Activated T-helper 2 cell treated with anti-CD3 and anti-CD28 coated beads, Interferon-gamma antibody, Interleukin-2, Interleukin-4, amounts not matched to agents 10 μg/mL and 5 μg/mL and 100 μg/mL, durations not matched to agents 14 hours and 24 hours and 36 hours (primary cell): ENCODE measurements at regions not wholly inside any gene's neighbourhood (a gene's known extent, or its start where the extent isn't known, plus 50 kb on each side); places are given as distances from the start of the nearest gene placed in this dataset.
A peak's percentile ranks its signal among the peaks of the same experiment; 100 is the strongest.
"Not testable (repeated sequence)": the region's sequence is repeated elsewhere in the genome, so short reads cannot be mapped to it uniquely, and the experiment has no call there.

Source experiments
- DNase-seq: peaks from one replicate; pipeline ENCODE4 v3.0.0; 2021; ENCODE audit warnings: low spot score
- H3K27ac Mint-ChIP-seq: one replicate; pipeline ENCODE4 v1.8.0; 2021; ENCODE audit warnings: mixed read lengths
- H3K27me3 Mint-ChIP-seq: one replicate; pipeline ENCODE4 v1.8.0; 2021; ENCODE audit warnings: low read depth, mixed read lengths
- H3K36me3 Mint-ChIP-seq: one replicate; pipeline ENCODE4 v1.8.0; 2021; ENCODE audit warnings: low read depth, mixed read lengths
- H3K4me1 Mint-ChIP-seq: one replicate; pipeline ENCODE4 v1.8.0; 2021; ENCODE audit warnings: low read depth, mixed read lengths
- H3K4me3 Mint-ChIP-seq: one replicate; pipeline ENCODE4 v1.8.0; 2021; ENCODE audit warnings: low read depth, mild to moderate bottlenecking, moderate library complexity, mixed read lengths
- H3K9me3 Mint-ChIP-seq: one replicate; pipeline ENCODE4 v1.8.0; 2021; ENCODE audit warnings: mixed read lengths
- intact Hi-C: fragments of 100-400 bp; cut with micrococcal nuclease; formaldehyde crosslinking; loops from one replicate; pipeline ENCODE4 v1.15.1; 2023

DNA sequence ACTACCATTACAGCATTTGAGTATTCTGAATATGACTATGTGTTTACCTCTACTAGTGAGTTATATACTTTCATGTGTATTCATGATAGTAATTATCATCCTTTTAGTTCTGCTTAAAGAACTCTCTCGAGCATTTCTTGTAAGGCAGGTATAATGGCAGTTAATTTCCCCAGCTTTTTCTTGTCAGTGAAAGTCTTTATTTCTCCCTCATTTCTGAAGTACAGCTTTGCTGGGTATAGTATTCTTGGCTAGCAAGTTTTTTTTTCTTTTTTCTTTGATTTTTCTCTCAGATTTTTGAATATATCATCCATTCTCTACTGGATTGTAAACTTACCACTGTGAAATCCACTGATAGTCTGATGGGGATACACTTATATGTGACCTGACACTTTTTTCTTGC lies 165.9 kb upstream of the ARHGAP5 start:
- no peaks in the 10 kb centered on the region for H3K4me1 Mint-ChIP-seq
- no peaks in the 10 kb centered on the region for H3K27me3 Mint-ChIP-seq
- H3K4me3 Mint-ChIP-seq, result no peak overlapping the region
- DNase-seq, result no peak
- peaks cover 14% of the 10 kb centered on the region for H3K9me3 Mint-ChIP-seq
- intact Hi-C loops, result no loop called here
- no peaks in the 10 kb centered on the region for H3K36me3 Mint-ChIP-seq
- H3K27ac Mint-ChIP-seq, result no peak overlapping the region

DNA sequence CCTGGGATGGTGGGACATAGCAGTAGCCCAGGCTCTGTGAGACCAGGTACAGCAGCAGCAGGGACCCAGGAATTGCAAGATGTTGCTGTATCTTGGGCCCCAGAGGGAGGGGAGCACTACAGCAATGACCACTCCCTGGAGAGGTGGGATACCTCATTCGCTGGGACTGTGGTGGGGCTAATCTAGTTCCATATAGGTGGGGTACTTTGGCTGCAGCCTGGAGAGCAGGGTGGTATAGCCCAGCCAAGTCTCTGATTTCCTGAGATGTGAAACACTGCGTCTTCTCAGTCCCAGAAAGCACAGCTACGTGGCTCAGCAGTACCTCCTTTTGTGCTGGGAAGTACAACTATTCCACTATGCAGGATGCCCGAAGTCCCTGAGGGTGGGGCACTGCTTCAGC lies 163.7 kb upstream of the ARHGAP5 start:
- intact Hi-C loops, result no loop called here
- H3K36me3 Mint-ChIP-seq, result no peaks in the 10 kb centered on the region
- no peak overlapping the region for H3K4me3 Mint-ChIP-seq
- no peak overlapping the region for H3K27ac Mint-ChIP-seq
- H3K27me3 Mint-ChIP-seq, result no peaks in the 10 kb centered on the region
- peaks cover 14% of the 10 kb centered on the region for H3K9me3 Mint-ChIP-seq
- H3K4me1 Mint-ChIP-seq, result no peaks in the 10 kb centered on the region
- no peak for DNase-seq

DNA sequence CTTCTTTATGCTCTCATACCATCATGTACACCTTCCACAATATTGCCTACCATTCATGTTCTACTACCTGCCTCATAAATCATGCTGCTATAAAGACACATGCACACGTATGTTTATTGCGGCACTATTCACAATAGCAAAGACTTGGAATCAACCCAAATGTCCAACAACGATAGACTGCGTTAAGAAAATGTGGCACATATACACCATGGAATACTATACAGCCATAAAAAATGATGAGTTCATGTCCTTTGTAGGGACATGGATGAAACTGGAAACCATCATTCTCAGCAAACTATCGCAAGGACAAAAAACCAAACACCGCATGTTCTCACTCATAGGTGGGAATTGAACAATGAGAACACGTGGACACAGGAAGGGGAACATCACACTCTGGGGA lies 158.8 kb upstream of the ARHGAP5 start:
- H3K27ac Mint-ChIP-seq, H3K36me3 Mint-ChIP-seq, H3K4me1 Mint-ChIP-seq, H3K4me3 Mint-ChIP-seq, intact Hi-C loops, H3K27me3 Mint-ChIP-seq, DNase-seq, H3K9me3 Mint-ChIP-seq: not testable (repeated sequence)

DNA sequence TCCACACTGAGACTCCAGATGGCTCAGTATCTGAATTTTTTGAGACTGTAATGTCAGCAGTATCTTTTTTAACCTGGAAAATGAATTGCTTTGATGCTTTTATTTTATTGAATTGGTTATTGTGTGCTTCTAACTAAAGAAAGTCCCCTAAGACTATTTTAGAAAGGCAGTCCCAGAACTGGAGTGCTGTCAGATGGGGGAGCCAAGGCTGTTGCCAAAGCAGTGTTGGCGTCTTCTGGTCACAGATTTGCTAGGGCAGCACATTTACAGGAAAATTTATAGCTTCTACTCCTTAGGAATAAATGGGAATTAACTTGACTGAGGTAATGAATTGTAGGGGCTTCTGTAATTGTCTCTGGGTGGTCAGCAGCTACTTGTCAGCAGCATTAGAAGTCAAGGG lies 157.1 kb upstream of the ARHGAP5 start:
- Mint-ChIP-seq H3K36me3 (no peaks in the 10 kb centered on the region), H3K4me3 (no peak overlapping the region), H3K4me1 (no peaks in the 10 kb centered on the region), H3K27ac (no peak overlapping the region), H3K9me3 (no peaks in the 10 kb centered on the region), H3K27me3 (peaks cover 1% of the 10 kb centered on the region)
- intact Hi-C loops, result loop anchor here (2.0 kb wide), 1 partner anchor 67 kb away; no protein-coding TSS in a partner anchor
- no peak for DNase-seq

DNA sequence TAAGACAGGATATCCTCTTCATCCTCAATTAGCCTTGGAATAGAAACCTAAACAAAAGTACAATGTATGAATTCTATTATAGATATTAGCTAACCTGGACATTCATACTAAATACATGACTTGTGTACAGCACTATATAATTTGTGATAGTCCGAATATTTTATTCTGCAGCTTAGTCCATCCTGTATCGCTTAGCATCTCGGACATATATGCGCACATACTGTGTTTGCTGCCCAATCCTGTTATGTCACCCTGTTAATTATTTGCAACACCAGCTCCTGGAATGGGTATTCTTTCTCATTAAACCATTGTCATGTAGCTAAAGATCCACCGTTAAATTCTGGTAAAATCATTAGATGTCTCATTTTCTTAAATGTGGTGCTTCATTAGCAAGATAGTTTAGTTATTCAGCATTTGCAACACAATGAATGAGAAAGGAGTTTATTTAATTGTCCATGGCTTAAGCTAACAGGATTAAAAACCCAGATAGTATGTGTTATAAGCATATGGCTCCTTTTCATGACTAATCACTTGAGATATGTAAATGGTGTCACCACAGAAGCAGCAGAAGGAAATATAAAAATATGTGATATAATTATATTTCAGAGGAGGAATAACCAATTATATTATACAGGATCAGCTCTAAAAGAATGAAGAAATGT lies 156.0 kb upstream of the ARHGAP5 start:
- Mint-ChIP-seq H3K27ac (no peak overlapping the region), H3K9me3 (no peaks in the 10 kb centered on the region), H3K27me3 (peaks cover 1% of the 10 kb centered on the region), H3K4me3 (no peak overlapping the region), H3K4me1 (peaks cover 2% of the 10 kb centered on the region), H3K36me3 (no peaks in the 10 kb centered on the region)
- intact Hi-C loops, result loop anchor here (2.0 kb wide), 1 partner anchor 68 kb away; no protein-coding TSS in a partner anchor
- DNase-seq, result no peak

DNA sequence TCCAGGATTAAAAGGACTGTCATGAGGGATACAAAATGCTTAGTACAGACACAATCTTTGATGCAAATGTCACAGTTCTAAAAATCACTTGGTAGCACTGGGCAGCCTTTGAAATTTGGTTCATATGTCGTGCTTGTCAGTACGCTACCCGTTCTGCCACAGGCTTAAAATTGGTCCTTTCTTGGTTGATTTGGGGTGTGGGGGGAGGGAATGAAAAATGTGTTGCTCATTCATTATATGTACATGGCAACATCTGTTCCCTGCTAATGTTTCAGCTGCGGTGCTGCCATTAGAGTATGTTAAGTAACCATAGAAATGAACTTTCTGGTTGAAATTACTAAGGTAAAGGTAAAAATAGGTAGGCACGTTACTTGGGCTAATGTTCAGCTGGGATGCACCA lies 155.4 kb upstream of the ARHGAP5 start:
- peaks cover 2% of the 10 kb centered on the region for H3K4me1 Mint-ChIP-seq
- H3K4me3 Mint-ChIP-seq, result no peak overlapping the region
- no peaks in the 10 kb centered on the region for H3K36me3 Mint-ChIP-seq
- no peaks in the 10 kb centered on the region for H3K9me3 Mint-ChIP-seq
- H3K27ac Mint-ChIP-seq, result no peak overlapping the region
- peaks cover 1% of the 10 kb centered on the region for H3K27me3 Mint-ChIP-seq
- DNase-seq, result no peak
- intact Hi-C loops, result loop anchor here (2.0 kb wide), 1 partner anchor 69 kb away; no protein-coding TSS in a partner anchor

DNA sequence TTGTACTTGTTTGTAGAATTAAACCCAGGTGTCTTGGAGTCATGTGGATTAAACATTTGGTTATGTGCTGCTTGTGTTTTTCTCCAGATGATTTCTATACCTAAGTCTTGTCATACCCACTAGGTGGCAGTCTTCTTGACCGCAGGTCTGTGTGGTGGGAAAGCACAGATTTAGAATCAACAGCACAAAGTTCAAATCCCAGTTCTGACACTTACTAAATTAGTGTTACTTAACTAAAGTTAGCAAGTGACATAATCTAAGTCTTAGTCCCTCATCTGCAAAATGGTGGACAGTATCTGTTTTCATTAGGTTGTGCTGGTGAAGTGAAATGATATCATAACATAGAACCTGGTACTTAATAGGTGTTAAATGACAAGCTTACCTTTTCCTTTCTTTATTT lies 151.0 kb upstream of the ARHGAP5 start:
- no peak overlapping the region for H3K4me3 Mint-ChIP-seq
- no peaks in the 10 kb centered on the region for H3K9me3 Mint-ChIP-seq
- H3K27ac Mint-ChIP-seq, result no peak overlapping the region
- H3K4me1 Mint-ChIP-seq, result peaks cover 20% of the 10 kb centered on the region
- H3K27me3 Mint-ChIP-seq, result peaks cover 1% of the 10 kb centered on the region
- no peak for DNase-seq
- H3K36me3 Mint-ChIP-seq, result no peaks in the 10 kb centered on the region
- intact Hi-C loops, result loop anchor here (2.0 kb wide), 5 partner anchors 151 to 537 kb away; partner anchors contain the start of genes ARHGAP5, NUBPL, RNU6-7 and RNU6-8

DNA sequence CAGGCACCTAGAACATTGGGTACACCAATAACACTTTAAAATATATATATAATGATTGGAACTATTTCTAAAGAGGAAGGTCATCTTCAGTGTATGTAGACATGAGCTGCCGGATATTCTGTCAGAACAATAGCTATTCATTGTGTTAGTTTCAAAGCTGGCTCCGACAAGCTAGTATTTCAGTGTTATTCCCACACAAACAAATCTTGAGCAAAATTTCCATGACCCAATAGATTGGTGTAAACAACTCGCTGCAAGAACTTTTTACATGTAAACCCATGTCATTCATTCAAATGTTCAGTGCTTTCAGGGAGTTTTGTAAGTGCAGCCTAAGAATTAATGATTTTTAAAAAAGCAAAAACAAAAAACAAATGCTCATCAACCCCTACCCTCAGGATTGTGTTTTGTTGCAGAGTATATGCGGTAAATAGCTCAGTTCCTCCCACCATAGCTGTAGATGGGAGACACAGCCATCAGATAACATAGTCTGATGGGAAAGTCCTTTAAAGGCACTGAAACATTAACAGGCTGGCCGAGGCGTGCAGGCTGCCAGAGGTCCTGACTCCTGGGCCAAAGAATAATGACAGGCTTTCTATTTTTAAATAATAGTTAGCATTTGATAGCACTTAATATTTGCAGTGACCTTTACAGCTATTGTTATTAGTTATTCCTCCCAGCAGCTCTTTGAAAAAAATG lies 150.3 kb upstream of the ARHGAP5 start:
- H3K36me3 Mint-ChIP-seq, result no peaks in the 10 kb centered on the region
- H3K4me1 Mint-ChIP-seq, result peaks cover 22% of the 10 kb centered on the region
- H3K27me3 Mint-ChIP-seq, result no peaks in the 10 kb centered on the region
- no peak overlapping the region for H3K4me3 Mint-ChIP-seq
- H3K9me3 Mint-ChIP-seq, result no peaks in the 10 kb centered on the region
- peak overlapping the region; percentile 20 for H3K27ac Mint-ChIP-seq
- intact Hi-C loops, result loop anchor here (1.0 to 2.0 kb wide), 7 partner anchors 11 to 538 kb away; partner anchors contain the start of genes ARHGAP5, NUBPL, RNU6-7 and RNU6-8
- DNase-seq, result no peak

DNA sequence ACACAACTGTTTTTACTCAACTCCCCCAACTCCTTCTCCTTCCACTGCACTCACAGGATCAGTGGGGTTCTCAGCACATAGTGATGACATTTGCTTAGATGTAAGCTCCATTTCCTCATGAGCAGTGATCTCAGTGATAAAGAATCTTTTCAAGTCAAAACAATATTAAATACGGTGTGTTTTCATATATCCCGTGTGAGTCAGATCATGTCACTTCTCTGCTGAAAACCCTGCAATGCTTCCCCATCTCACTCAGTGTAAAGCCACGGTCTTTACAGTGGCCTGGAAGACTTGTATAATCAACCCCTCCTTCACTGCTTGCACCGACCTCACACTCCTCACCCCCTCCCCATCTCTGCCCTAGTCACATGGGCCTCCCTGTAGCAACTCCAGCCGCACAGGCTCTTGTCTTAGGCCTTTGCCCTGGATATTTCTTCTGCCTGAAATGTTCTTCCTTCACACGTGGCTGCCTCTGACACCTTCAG lies 149.7 kb upstream of the ARHGAP5 start:
- DNase-seq, result no peak
- Mint-ChIP-seq H3K4me3 (no peak overlapping the region), H3K27ac (peak overlapping the region; percentile 20)

DNA sequence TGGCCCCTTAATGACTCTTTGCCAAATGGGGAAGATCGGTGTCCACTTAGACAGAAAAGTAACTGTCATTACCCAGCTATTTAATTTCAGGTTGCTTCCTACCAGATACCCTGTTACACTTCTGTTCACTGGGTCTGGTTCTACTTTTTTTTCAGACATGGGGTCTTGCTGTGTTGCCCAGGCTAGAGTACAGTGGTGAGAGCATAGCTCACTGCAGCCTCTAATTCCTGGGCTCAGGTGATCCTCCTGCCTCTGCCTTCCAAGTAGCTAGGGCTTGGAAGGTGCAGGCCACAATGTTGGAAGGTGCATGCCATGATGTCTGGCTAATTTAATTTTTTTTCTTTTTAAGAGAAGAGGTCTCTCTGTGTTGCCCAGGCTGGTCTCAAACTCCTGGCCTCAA lies 147.0 kb upstream of the ARHGAP5 start:
- no peaks in the 10 kb centered on the region for H3K36me3 Mint-ChIP-seq
- no peak for DNase-seq
- no peak overlapping the region for H3K27ac Mint-ChIP-seq
- H3K4me3 Mint-ChIP-seq, result no peak overlapping the region
- intact Hi-C loops, result no loop called here
- no peaks in the 10 kb centered on the region for H3K9me3 Mint-ChIP-seq
- peaks cover 27% of the 10 kb centered on the region for H3K4me1 Mint-ChIP-seq
- no peaks in the 10 kb centered on the region for H3K27me3 Mint-ChIP-seq

More for the DNA sequence above, 149.7 kb upstream of the ARHGAP5 start:
- no peaks in the 10 kb centered on the region for H3K9me3 Mint-ChIP-seq
- peaks cover 22% of the 10 kb centered on the region for H3K4me1 Mint-ChIP-seq
- H3K36me3 Mint-ChIP-seq, result no peaks in the 10 kb centered on the region
- intact Hi-C loops, result loop anchor here (1.0 to 2.0 kb wide), 7 partner anchors 10 to 539 kb away; partner anchors contain the start of genes ARHGAP5, NUBPL, RNU6-7 and RNU6-8
- H3K27me3 Mint-ChIP-seq, result no peaks in the 10 kb centered on the region

DNA sequence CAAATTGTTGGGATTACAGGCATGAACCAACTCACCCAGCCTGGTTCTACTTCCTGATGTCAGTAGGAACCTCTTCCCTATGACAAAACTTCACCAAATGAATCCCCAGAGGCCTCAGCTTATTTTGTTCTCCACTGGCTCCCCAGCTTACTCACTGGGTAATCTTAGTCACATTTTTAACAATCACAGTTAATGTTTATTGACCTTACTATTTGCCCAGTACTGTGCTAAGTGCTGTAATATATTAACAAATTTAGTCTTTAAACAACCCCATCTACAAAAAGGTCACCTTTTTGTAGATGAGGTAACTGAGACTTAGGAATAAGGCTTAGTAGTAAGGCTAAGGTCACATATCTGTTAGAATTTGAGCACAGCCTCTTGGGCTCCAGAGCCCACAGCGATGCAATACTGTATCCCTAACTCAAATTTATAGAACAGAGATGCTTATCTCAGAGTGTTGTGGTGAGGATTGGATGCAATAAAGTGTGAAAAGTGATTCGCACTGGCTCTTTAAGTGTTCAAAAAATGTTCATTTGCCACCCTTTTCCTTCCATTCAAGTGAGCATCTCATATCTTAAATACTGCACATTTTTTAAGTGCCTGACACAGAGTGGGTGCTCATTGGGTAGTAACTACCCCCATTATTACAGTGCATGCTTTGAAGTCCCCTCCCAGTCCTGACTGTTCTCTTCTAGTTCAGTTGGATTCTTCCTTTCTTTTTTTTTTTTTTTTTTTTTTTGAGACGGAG lies 146.4 kb upstream of the ARHGAP5 start:
- no peaks in the 10 kb centered on the region for H3K9me3 Mint-ChIP-seq
- no peak for DNase-seq
- H3K27ac Mint-ChIP-seq, result no peak overlapping the region
- intact Hi-C loops, result no loop called here
- H3K4me1 Mint-ChIP-seq, result peaks cover 29% of the 10 kb centered on the region
- H3K4me3 Mint-ChIP-seq, result no peak overlapping the region
- H3K36me3 Mint-ChIP-seq, result no peaks in the 10 kb centered on the region
- no peaks in the 10 kb centered on the region for H3K27me3 Mint-ChIP-seq

DNA sequence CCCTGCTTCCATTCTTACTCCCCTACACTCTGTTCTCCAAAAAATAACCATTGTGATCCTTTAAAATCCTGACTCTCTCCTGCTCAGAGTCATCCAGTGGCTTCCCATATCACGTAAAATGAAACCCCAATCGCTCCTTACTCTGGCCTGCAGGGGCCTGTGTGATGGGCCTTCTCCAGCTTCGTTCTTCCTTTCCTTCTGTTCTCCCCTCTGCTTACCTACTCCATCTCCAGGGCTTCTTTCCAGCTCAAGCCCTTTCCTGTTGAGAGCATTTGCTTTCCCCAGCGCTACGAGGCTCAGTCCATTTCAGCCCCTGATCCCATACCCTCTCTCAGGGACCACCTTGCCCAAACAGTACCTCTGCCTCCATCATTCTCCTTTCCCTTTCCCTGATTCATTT lies 144.4 kb upstream of the ARHGAP5 start:
- Mint-ChIP-seq H3K36me3 (no peaks in the 10 kb centered on the region), H3K27ac (no peak overlapping the region), H3K27me3 (no peaks in the 10 kb centered on the region), H3K4me1 (peaks cover 24% of the 10 kb centered on the region), H3K4me3 (no peak overlapping the region), H3K9me3 (no peaks in the 10 kb centered on the region)
- DNase-seq, result no peak
- intact Hi-C loops, result no loop called here
